GM13977 (cell line): ENCODE measurements at regions not wholly inside any gene's neighbourhood (a gene's known extent, or its start where the extent isn't known, plus 50 kb on each side); places are given as distances from the start of the nearest gene placed in this dataset.

Experiments
- DNase-seq: peaks from one replicate; pipeline ENCODE4 v3.0.0; 2012; ENCODE audit warnings: low spot score
- in situ Hi-C: fragments of 300-500 bp; cut with MboI; formaldehyde crosslinking; loops from one replicate; pipeline ENCODE4 v1.12.0; 2022; ENCODE audit warnings: low sequenced_read_pairs, low pct_unique_long_range_greater_than_20kb, mixed read lengths, inconsistent platforms; ENCODE audit not compliant: unreplicated experiment
- TF ChIP-seq, protein P1 (sequence below): IDR thresholded peaks from 2 replicates; pipeline ENCODE4 v1.5.1; 2012; ENCODE audit warnings: mild to moderate bottlenecking, control low read depth; ENCODE audit not compliant: insufficient read depth; ENCODE audit errors: extremely low read depth, missing control alignments

DNA sequence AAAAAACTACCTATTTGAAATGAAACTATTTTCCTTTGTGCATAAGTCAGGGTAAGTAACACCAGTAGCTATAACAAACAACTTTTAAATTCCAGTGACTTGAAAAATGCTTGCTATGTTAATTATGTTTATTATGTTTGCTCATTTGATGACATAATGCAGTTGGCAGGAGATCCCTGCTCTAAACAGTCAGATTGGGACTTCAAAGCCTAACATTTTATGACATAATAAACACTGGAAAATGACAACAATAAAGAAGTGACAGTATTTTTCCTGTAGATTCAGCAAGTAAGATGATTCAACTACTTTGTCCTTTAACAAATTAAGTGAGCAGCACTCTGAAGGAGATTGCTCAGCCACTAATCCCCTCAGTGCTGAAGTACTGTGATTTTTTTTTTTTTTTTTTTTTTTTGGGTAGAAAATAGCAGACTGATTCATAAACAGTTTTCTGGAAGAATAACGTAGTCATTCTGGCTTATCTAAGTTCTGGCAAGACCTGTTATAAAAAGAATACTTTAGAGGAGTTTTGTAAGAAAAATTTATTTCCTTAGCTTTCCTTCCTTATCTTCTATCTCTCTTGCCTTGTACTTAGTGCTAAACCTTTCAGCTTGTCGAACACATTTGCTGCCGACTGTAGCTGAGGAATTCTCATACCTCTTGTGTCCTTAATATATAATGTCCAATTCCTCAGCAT, 207.2 kb downstream of the PTGER3 start:
- DNase-seq: no peak
- in situ Hi-C loops: no loop called here
- TF ChIP-seq, protein P1, sequence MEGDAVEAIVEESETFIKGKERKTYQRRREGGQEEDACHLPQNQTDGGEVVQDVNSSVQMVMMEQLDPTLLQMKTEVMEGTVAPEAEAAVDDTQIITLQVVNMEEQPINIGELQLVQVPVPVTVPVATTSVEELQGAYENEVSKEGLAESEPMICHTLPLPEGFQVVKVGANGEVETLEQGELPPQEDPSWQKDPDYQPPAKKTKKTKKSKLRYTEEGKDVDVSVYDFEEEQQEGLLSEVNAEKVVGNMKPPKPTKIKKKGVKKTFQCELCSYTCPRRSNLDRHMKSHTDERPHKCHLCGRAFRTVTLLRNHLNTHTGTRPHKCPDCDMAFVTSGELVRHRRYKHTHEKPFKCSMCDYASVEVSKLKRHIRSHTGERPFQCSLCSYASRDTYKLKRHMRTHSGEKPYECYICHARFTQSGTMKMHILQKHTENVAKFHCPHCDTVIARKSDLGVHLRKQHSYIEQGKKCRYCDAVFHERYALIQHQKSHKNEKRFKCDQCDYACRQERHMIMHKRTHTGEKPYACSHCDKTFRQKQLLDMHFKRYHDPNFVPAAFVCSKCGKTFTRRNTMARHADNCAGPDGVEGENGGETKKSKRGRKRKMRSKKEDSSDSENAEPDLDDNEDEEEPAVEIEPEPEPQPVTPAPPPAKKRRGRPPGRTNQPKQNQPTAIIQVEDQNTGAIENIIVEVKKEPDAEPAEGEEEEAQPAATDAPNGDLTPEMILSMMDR: no peak

DNA sequence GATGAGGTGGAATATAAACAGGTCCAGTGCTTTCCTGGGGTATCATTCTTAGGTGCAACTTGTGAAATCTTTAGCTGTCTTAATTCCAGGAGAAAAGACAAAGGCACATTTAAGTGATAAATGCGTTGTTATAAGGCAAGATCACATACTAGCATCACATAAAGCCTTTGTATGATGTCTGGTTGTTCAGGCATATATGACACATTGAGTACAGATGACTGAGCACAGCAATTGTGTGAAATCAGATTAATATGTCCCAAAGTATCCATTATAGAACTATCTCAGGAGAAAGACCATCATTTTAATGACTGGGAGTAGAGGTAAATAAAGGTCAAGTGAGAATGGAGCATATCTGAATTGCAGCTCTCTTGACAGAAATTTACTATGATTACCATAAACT, 205.1 kb downstream of the PTGER3 start:
- TF ChIP-seq, protein P1: no peak
- in situ Hi-C loops: no loop called here
- no peak for DNase-seq

DNA sequence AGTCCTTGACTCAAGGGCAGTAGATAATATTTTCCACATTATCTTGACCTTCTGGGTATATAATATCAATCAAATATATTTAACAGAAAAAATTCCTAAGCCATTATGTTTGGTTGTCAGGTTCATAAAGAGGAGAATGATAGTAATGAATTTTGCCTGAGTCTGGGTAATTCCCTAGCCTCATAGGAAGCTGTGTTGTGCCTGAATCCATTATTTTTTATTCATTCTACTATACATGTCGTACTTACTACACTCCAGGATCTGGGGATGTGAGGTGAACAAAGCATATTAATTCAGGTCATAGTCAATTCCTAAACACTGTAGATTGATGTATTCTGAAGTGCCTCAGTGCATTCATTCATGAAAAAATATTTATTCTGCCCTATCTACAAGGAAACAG, 204.2 kb downstream of the PTGER3 start:
- TF ChIP-seq, protein P1: no peak
- in situ Hi-C loops: no loop called here

DNA sequence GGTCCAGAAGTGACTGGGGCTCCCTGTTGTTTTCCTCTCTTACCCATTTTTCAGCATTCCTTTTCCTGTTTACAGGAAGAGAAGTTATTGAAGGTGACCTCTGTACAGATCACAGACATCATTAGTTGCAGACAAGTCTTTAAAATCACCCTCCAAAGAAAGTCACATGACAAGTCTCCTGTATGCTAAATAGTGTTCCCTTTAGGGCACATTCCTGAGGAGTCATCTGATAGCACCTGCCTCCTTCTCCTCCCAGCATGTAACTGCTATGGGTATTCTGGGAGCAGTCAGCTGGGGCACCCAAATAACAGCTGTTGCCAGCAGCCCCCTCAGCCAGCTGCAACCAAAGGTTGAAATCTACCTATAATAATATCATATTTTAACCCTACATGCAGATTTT, 200.6 kb downstream of the PTGER3 start:
- DNase-seq: no peak
- TF ChIP-seq, protein P1: no peak
- in situ Hi-C loops: no loop called here

More for the DNA sequence above, 204.2 kb downstream of the PTGER3 start:
- no peak for DNase-seq

DNA sequence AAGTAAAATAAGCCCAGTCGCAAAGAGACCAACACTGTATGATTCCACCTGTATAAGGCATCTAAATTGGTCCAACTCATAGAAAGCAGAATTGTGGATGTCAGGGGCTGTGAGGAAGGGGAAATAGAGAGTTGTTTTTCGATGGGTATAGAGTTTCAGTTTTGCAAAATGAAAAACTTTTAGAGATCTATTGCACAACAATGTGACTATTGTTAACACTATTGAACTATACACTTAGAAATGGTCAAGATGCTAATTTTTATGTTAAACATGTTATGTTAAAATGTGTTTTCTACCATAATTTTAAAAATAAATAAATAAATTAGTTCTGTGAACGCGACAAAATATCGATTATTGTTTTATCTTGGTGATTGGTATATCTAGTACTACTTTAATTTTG, 192.4 kb downstream of the PTGER3 start:
- TF ChIP-seq, protein P1: no peak
- no peak for DNase-seq
- in situ Hi-C loops: no loop called here

DNA sequence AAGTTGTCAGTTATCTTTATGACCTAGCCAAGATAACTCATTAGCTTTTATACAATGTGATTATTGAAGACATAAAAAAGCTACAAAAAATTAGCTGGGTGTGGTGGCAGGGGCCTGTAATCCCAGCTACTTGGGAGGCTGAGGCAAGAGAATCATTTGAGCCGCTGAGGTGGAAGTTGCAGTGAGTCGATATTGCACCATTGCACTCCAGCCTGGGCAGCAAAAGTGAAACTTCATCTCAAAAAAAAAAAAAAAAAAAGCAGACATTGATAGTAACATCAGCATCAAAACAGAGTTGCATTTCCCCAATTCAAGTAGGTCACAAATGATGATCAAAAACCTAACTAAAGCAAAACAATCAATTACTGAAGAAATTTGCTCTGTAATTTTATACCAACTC, 191.4 kb downstream of the PTGER3 start:
- DNase-seq: no peak
- in situ Hi-C loops: no loop called here
- TF ChIP-seq, protein P1: no peak
